Stomach (tissue), 4 donors: ENCODE measurements at regions not wholly inside any gene's neighbourhood (a gene's known extent, or its start where the extent isn't known, plus 50 kb on each side); places are given as distances from the start of the nearest gene placed in this dataset.

Experiments
- CTCF ChIP-seq, 7 experiments: fragments of 450-650 bp in 4 of 7; fragments of 200-600 bp in 3 of 7; sonication (generic) in 3 of 7; IDR thresholded peaks; one replicate each; pipeline ENCODE4 v1.5.1; 2016 to 2019; ENCODE audit warnings: antibody characterized with exemption in 7 of 7, control low read depth in 2 of 7, mild to moderate bottlenecking in 1 of 7
- EP300 ChIP-seq: sonication (generic); formaldehyde crosslinking; IDR thresholded peaks from one replicate; pipeline ENCODE4 v1.6.1; 2017; ENCODE audit warnings: antibody characterized with exemption
- POLR2A ChIP-seq, 4 donors: fragments of 450-650 bp; IDR thresholded peaks; one replicate each; pipeline ENCODE4 v1.6.1; 2016; ENCODE audit warnings: antibody characterized with exemption in 4 of 4, control low read depth in 2 of 4, mild to moderate bottlenecking in 1 of 4, moderate library complexity in 1 of 4
- POLR2AphosphoS5 ChIP-seq, 3 donors: sonication (generic); formaldehyde crosslinking; IDR thresholded peaks; one replicate each; pipeline ENCODE4 v1.6.1; 2016; ENCODE audit warnings: antibody characterized with exemption in 3 of 3

GRCh38 chr1:42055061-42055460, 98.1 kb upstream of the GUCA2B start:
- TF ChIP-seq CTCF (IDR thresholded peaks at IDR 0.05) (no peak), POLR2A (IDR thresholded peaks at IDR 0.05) (no peak), POLR2AphosphoS5 (IDR thresholded peaks at IDR 0.05) (no peak), EP300 (no peak)
